ENCODE measurements at regions not wholly inside any gene's neighbourhood (a gene's known extent, or its start where the extent isn't known, plus 50 kb on each side); places are given as distances from the start of the nearest gene placed in this dataset.

GRCh38 chr2:220247588-220248350 lies 620.3 kb downstream of the SLC4A3 start:
- no peaks in the 10 kb centered on the region for H3K9me2 ChIP-seq (ENCODE audit: insufficient read depth, low read length)
- H3K9ac ChIP-seq (ENCODE audit: low read length), result no peak overlapping the region
- no peak overlapping the region for H3K4me2 ChIP-seq (ENCODE audit: low read length)
- TF ChIP-seq, protein P1, sequence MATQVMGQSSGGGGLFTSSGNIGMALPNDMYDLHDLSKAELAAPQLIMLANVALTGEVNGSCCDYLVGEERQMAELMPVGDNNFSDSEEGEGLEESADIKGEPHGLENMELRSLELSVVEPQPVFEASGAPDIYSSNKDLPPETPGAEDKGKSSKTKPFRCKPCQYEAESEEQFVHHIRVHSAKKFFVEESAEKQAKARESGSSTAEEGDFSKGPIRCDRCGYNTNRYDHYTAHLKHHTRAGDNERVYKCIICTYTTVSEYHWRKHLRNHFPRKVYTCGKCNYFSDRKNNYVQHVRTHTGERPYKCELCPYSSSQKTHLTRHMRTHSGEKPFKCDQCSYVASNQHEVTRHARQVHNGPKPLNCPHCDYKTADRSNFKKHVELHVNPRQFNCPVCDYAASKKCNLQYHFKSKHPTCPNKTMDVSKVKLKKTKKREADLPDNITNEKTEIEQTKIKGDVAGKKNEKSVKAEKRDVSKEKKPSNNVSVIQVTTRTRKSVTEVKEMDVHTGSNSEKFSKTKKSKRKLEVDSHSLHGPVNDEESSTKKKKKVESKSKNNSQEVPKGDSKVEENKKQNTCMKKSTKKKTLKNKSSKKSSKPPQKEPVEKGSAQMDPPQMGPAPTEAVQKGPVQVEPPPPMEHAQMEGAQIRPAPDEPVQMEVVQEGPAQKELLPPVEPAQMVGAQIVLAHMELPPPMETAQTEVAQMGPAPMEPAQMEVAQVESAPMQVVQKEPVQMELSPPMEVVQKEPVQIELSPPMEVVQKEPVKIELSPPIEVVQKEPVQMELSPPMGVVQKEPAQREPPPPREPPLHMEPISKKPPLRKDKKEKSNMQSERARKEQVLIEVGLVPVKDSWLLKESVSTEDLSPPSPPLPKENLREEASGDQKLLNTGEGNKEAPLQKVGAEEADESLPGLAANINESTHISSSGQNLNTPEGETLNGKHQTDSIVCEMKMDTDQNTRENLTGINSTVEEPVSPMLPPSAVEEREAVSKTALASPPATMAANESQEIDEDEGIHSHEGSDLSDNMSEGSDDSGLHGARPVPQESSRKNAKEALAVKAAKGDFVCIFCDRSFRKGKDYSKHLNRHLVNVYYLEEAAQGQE (IDR thresholded peaks at IDR 0.05; ENCODE audit: borderline replicate concordance), result no peak
- TF ChIP-seq EP300 (conservative IDR thresholded peaks at IDR 0.05; ENCODE audit: poor library complexity, severe bottlenecking), result no peak
- TF ChIP-seq MXI1 (conservative IDR thresholded peaks at IDR 0.05; ENCODE audit: poor library complexity, severe bottlenecking), result no peak
- no peak for TF ChIP-seq EZH2 (IDR thresholded peaks at IDR 0.05; ENCODE audit: borderline replicate concordance, insufficient read depth, low read length, poor library complexity, severe bottlenecking)
- TF ChIP-seq POLR2AphosphoS5 (IDR thresholded peaks at IDR 0.05), result no peak
- TF ChIP-seq, protein P2, sequence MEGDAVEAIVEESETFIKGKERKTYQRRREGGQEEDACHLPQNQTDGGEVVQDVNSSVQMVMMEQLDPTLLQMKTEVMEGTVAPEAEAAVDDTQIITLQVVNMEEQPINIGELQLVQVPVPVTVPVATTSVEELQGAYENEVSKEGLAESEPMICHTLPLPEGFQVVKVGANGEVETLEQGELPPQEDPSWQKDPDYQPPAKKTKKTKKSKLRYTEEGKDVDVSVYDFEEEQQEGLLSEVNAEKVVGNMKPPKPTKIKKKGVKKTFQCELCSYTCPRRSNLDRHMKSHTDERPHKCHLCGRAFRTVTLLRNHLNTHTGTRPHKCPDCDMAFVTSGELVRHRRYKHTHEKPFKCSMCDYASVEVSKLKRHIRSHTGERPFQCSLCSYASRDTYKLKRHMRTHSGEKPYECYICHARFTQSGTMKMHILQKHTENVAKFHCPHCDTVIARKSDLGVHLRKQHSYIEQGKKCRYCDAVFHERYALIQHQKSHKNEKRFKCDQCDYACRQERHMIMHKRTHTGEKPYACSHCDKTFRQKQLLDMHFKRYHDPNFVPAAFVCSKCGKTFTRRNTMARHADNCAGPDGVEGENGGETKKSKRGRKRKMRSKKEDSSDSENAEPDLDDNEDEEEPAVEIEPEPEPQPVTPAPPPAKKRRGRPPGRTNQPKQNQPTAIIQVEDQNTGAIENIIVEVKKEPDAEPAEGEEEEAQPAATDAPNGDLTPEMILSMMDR (IDR thresholded peaks at IDR 0.05; ENCODE audit: poor library complexity, severe bottlenecking), result no peak
- TF ChIP-seq RAD21 (conservative IDR thresholded peaks at IDR 0.05), result no peak
- TF ChIP-seq TAF1 (IDR thresholded peaks at IDR 0.05; ENCODE audit: low read depth), result no peak
- TF ChIP-seq SMC3 (conservative IDR thresholded peaks at IDR 0.05; ENCODE audit: poor library complexity), result no peak
- no peaks in the 10 kb centered on the region for H3K36me3 ChIP-seq (ENCODE audit: insufficient read depth, low read length)
- H4K20me1 ChIP-seq (ENCODE audit: insufficient read depth), result no peaks in the 10 kb centered on the region
- H2AFZ ChIP-seq (ENCODE audit: low read depth, low read length), result no peak overlapping the region
- H3K9me3 ChIP-seq (ENCODE audit: low read length), result no peaks in the 10 kb centered on the region
- no peaks in the 10 kb centered on the region for H3K27me3 ChIP-seq (ENCODE audit: insufficient read depth, low read depth, low read length)
- no peaks in the 10 kb centered on the region for H3K79me2 ChIP-seq (replicated peaks; ENCODE audit: insufficient read depth, low read length)
- no peaks in the 10 kb centered on the region for H3F3A ChIP-seq (ENCODE audit: insufficient read depth, low read length, poor library complexity, severe bottlenecking)
- H3K27ac ChIP-seq (ENCODE audit: low read length), result no peak overlapping the region
- no peak overlapping the region for H3K4me3 ChIP-seq (ENCODE audit: low read length)

GRCh38 chr2:220259662-220260061 lies 632.2 kb downstream of the SLC4A3 start:
- Histone ChIP-seq H3K9me3 (ENCODE audit: low read length) (no peaks in the 10 kb centered on the region), H3K4me2 (ENCODE audit: low read length) (no peak overlapping the region), H3F3A (ENCODE audit: insufficient read depth, low read length, poor library complexity, severe bottlenecking) (no peaks in the 10 kb centered on the region), H2AFZ (ENCODE audit: low read depth, low read length) (no peak overlapping the region), H3K27ac (ENCODE audit: low read length) (no peak overlapping the region), H3K4me3 (ENCODE audit: low read length) (no peak overlapping the region), H3K9me2 (ENCODE audit: insufficient read depth, low read length) (no peaks in the 10 kb centered on the region), H3K79me2 (replicated peaks; ENCODE audit: insufficient read depth, low read length) (no peaks in the 10 kb centered on the region), H3K9ac (ENCODE audit: low read length) (no peak overlapping the region), H3K36me3 (ENCODE audit: insufficient read depth, low read length) (no peaks in the 10 kb centered on the region), H4K20me1 (ENCODE audit: insufficient read depth) (no peaks in the 10 kb centered on the region), H3K27me3 (ENCODE audit: insufficient read depth, low read depth, low read length) (no peaks in the 10 kb centered on the region)
- no peak for TF ChIP-seq EP300 (conservative IDR thresholded peaks at IDR 0.05; ENCODE audit: poor library complexity, severe bottlenecking)
- no peak for TF ChIP-seq RAD21 (conservative IDR thresholded peaks at IDR 0.05)
- TF ChIP-seq POLR2AphosphoS5 (IDR thresholded peaks at IDR 0.05), result no peak
- TF ChIP-seq, protein P1 (IDR thresholded peaks at IDR 0.05; ENCODE audit: borderline replicate concordance), result no peak
- TF ChIP-seq SMC3 (conservative IDR thresholded peaks at IDR 0.05; ENCODE audit: poor library complexity), result no peak
- no peak for TF ChIP-seq MXI1 (conservative IDR thresholded peaks at IDR 0.05; ENCODE audit: poor library complexity, severe bottlenecking)
- TF ChIP-seq EZH2 (IDR thresholded peaks at IDR 0.05; ENCODE audit: borderline replicate concordance, insufficient read depth, low read length, poor library complexity, severe bottlenecking), result no peak
- TF ChIP-seq, protein P2 (IDR thresholded peaks at IDR 0.05; ENCODE audit: poor library complexity, severe bottlenecking), result no peak
- no peak for TF ChIP-seq TAF1 (IDR thresholded peaks at IDR 0.05; ENCODE audit: low read depth)
